Fibroblast of lung (primary cell): ENCODE measurements at regions not wholly inside any gene's neighbourhood (a gene's known extent, or its start where the extent isn't known, plus 50 kb on each side); places are given as distances from the start of the nearest gene placed in this dataset.

ENCODE experiments used
- DNase-seq, 2 donors: peaks; one replicate each; pipeline versions ENCODE4 v3.0.0 to v3.0.0-alpha.2; 2010; ENCODE audit warnings: low read depth in 2 of 2
- H2AFZ ChIP-seq: 2 replicates; pipeline ENCODE4 v1.5.1; 2012; ENCODE audit warnings: low read length, control low read depth, inconsistent platforms
- H3K27ac ChIP-seq: 2 replicates; pipeline ENCODE4 v1.5.1; 2011; ENCODE audit warnings: low read length, control low read depth; ENCODE audit not compliant: insufficient read depth
- H3K27me3 ChIP-seq: 2 replicates; pipeline ENCODE4 v1.5.1; 2011; ENCODE audit warnings: mild to moderate bottlenecking, low read length; ENCODE audit not compliant: control insufficient read depth, insufficient read depth
- H3K36me3 ChIP-seq: 2 replicates; pipeline ENCODE4 v1.5.1; 2011; ENCODE audit warnings: low read length; ENCODE audit not compliant: control insufficient read depth, insufficient read depth
- H3K4me1 ChIP-seq: 2 replicates; pipeline ENCODE4 v1.5.1; 2011; ENCODE audit warnings: low read length; ENCODE audit not compliant: control insufficient read depth, insufficient read depth; ENCODE audit errors: extremely low read depth
- H3K4me2 ChIP-seq: 2 replicates; pipeline ENCODE4 v1.5.1; 2011; ENCODE audit warnings: low read length, control low read depth; ENCODE audit not compliant: insufficient read depth; ENCODE audit errors: extremely low read depth
- H3K4me3 ChIP-seq, 4 experiments: fragments of 200-600 bp in 1 of 4; sonication (generic) in 1 of 4; replicated peaks in 1 of 4; 2 replicates each; pipeline ENCODE4 v1.5.1; 2011 to 2016; ENCODE audit warnings: low read length in 4 of 4, low read depth in 3 of 4, mild to moderate bottlenecking in 3 of 4, control low read depth in 2 of 4, inconsistent platforms in 1 of 4, mixed read lengths in 1 of 4; ENCODE audit not compliant: insufficient read depth in 1 of 4; ENCODE audit errors: control extremely low read depth in 1 of 4
- H3K79me2 ChIP-seq: 2 replicates; pipeline ENCODE4 v1.5.1; 2012; ENCODE audit warnings: mild to moderate bottlenecking, low read length, inconsistent platforms; ENCODE audit not compliant: control insufficient read depth, insufficient read depth
- H3K9ac ChIP-seq: 2 replicates; pipeline ENCODE4 v1.5.1; 2011; ENCODE audit warnings: mild to moderate bottlenecking, low read length, control low read depth; ENCODE audit not compliant: insufficient read depth
- H3K9me3 ChIP-seq: 2 replicates; pipeline ENCODE4 v1.5.1; 2012; ENCODE audit warnings: low read depth, low read length; ENCODE audit not compliant: control insufficient read depth, insufficient read depth
- H4K20me1 ChIP-seq: 2 replicates; pipeline ENCODE4 v1.5.1; 2011; ENCODE audit warnings: low read length; ENCODE audit not compliant: control insufficient read depth, insufficient read depth; ENCODE audit errors: extremely low read depth
- CTCF ChIP-seq, 2 donors: IDR thresholded peaks in 1 of 2; conservative IDR thresholded peaks in 1 of 2; 1 replicate in 1 of 2; 2 replicates in 1 of 2; pipeline ENCODE4 v1.5.1; 2011 to 2012; ENCODE audit warnings: low read length in 2 of 2, control low read depth in 1 of 2, inconsistent platforms in 1 of 2, low read depth in 1 of 2, mild to moderate bottlenecking in 1 of 2
- EZH2 ChIP-seq: IDR thresholded peaks from 2 replicates; pipeline ENCODE4 v1.5.1; 2012; ENCODE audit warnings: low read length, control low read depth, mild to moderate bottlenecking; ENCODE audit errors: missing control alignments

GRCh38 chr2:139271149-139271548 is 491.0 kb upstream of the NXPH2 start:
- no peak for TF ChIP-seq CTCF (conservative IDR thresholded peaks at IDR 0.05 in 1 of 2, IDR thresholded peaks at IDR 0.05 in 1 of 2; ENCODE audit: low read depth in 1 of 2, low read length in 2 of 2)
- H2AFZ ChIP-seq = no peak overlapping the region

GRCh38 chr2:139260052-139260430 is 479.9 kb upstream of the NXPH2 start:
- no peak for DNase-seq
- Histone ChIP-seq H3K9ac (no peak overlapping the region), H3K4me1 (no peaks in the 10 kb centered on the region), H3K27me3 (no peaks in the 10 kb centered on the region), H2AFZ (no peak overlapping the region), H3K4me3 (no peak overlapping the region), H3K36me3 (no peaks in the 10 kb centered on the region), H3K4me2 (no peak overlapping the region), H3K79me2 (no peaks in the 10 kb centered on the region), H4K20me1 (no peaks in the 10 kb centered on the region), H3K9me3 (no peaks in the 10 kb centered on the region), H3K27ac (no peak overlapping the region)
- TF ChIP-seq CTCF (conservative IDR thresholded peaks at IDR 0.05 in 1 of 2, IDR thresholded peaks at IDR 0.05 in 1 of 2; ENCODE audit: low read depth in 1 of 2, low read length in 2 of 2) (no peak), EZH2 (no peak)

More at GRCh38 chr2:139271149-139271548, 491.0 kb upstream of the NXPH2 start:
- Histone ChIP-seq H3K4me2 (no peak overlapping the region), H3K27ac (no peak overlapping the region), H4K20me1 (no peaks in the 10 kb centered on the region), H3K9me3 (no peaks in the 10 kb centered on the region), H3K4me1 (no peaks in the 10 kb centered on the region), H3K79me2 (no peaks in the 10 kb centered on the region), H3K4me3 (no peak overlapping the region), H3K36me3 (no peaks in the 10 kb centered on the region), H3K27me3 (no peaks in the 10 kb centered on the region), H3K9ac (no peak overlapping the region)
- DNase-seq = no peak

GRCh38 chr2:139259422-139260051 is 479.3 kb upstream of the NXPH2 start:
- Histone ChIP-seq H3K9me3 (no peaks in the 10 kb centered on the region), H3K9ac (no peak overlapping the region), H3K27ac (no peak overlapping the region), H3K4me2 (no peak overlapping the region), H3K4me1 (no peaks in the 10 kb centered on the region), H3K36me3 (no peaks in the 10 kb centered on the region), H3K79me2 (no peaks in the 10 kb centered on the region), H2AFZ (no peak overlapping the region), H4K20me1 (no peaks in the 10 kb centered on the region), H3K4me3 (no peak overlapping the region), H3K27me3 (no peaks in the 10 kb centered on the region)
- TF ChIP-seq EZH2 (no peak), CTCF (conservative IDR thresholded peaks at IDR 0.05 in 1 of 2, IDR thresholded peaks at IDR 0.05 in 1 of 2; ENCODE audit: low read depth in 1 of 2, low read length in 2 of 2) (no peak)
- DNase-seq = no peak
